Keratinocyte (primary cell): ENCODE measurements at regions not wholly inside any gene's neighbourhood (a gene's known extent, or its start where the extent isn't known, plus 50 kb on each side); places are given as distances from the start of the nearest gene placed in this dataset.

Experiments
- DNase-seq: peaks from one replicate; pipeline ENCODE4 v3.0.0-alpha.2; 2011; ENCODE audit warnings: low read depth, missing footprints, low spot score
- FAIRE-seq: peaks from 2 replicates; lab custom pipeline; 2011; peaks lifted over from hg19 to GRCh38; lab: Jason Lieb, UNC
- H2AFZ ChIP-seq: 2 replicates; pipeline ENCODE4 v1.6.0; 2012; ENCODE audit warnings: low read length, control low read depth, inconsistent platforms; ENCODE audit not compliant: control insufficient read depth
- H3K27ac ChIP-seq: 2 replicates; pipeline ENCODE4 v1.5.1; 2011; ENCODE audit warnings: low read length; ENCODE audit not compliant: control insufficient read depth, insufficient read depth
- H3K27me3 ChIP-seq: 3 replicates; pipeline ENCODE4 v1.6.0; 2011; ENCODE audit warnings: low read length; ENCODE audit not compliant: control insufficient read depth, insufficient read depth; ENCODE audit errors: extremely low read depth
- H3K36me3 ChIP-seq, 2 experiments: 2 replicates in 1 of 2; 3 replicates in 1 of 2; pipeline ENCODE4 v1.5.1; 2011; ENCODE audit warnings: low read length in 2 of 2, mild to moderate bottlenecking in 1 of 2; ENCODE audit not compliant: control insufficient read depth in 2 of 2, insufficient read depth in 2 of 2; ENCODE audit errors: extremely low read depth in 1 of 2
- H3K4me1 ChIP-seq: 3 replicates; pipeline ENCODE4 v1.5.1; 2011; ENCODE audit warnings: low read length; ENCODE audit not compliant: control insufficient read depth, insufficient read depth; ENCODE audit errors: extremely low read depth
- H3K4me2 ChIP-seq: 3 replicates; pipeline ENCODE4 v1.6.0; 2011; ENCODE audit warnings: low read depth, low read length; ENCODE audit not compliant: control insufficient read depth, insufficient read depth; ENCODE audit errors: extremely low read depth
- H3K4me3 ChIP-seq, 3 experiments: fragments of 200-600 bp in 1 of 3; sonication (generic) in 1 of 3; 2 replicates in 2 of 3; 3 replicates in 1 of 3; pipeline ENCODE4 v1.5.1; 2011 to 2016; ENCODE audit warnings: low read length in 3 of 3, mild to moderate bottlenecking in 3 of 3, control low read depth in 2 of 3, inconsistent platforms in 1 of 3, low read depth in 1 of 3, mixed read lengths in 1 of 3, mixed run types in 1 of 3, moderate library complexity in 1 of 3; ENCODE audit not compliant: control insufficient read depth in 2 of 3, insufficient read depth in 2 of 3; ENCODE audit errors: extremely low read depth in 1 of 3
- H3K79me2 ChIP-seq: 2 replicates; pipeline ENCODE4 v1.6.0; 2012; ENCODE audit warnings: low read length; ENCODE audit not compliant: control insufficient read depth, insufficient read depth
- H3K9ac ChIP-seq: 3 replicates; pipeline ENCODE4 v1.6.0; 2011; ENCODE audit warnings: low read length; ENCODE audit not compliant: control insufficient read depth, insufficient read depth; ENCODE audit errors: extremely low read depth
- H3K9me1 ChIP-seq: 3 replicates; pipeline ENCODE4 v1.6.0; 2011; ENCODE audit warnings: low read length; ENCODE audit not compliant: control insufficient read depth, insufficient read depth; ENCODE audit errors: extremely low read depth
- H3K9me3 ChIP-seq: 2 replicates; pipeline ENCODE4 v1.5.1; 2012; ENCODE audit warnings: low read depth, low read length; ENCODE audit not compliant: control insufficient read depth
- H4K20me1 ChIP-seq: 3 replicates; pipeline ENCODE4 v1.6.0; 2011; ENCODE audit warnings: low read length; ENCODE audit not compliant: control insufficient read depth, insufficient read depth; ENCODE audit errors: extremely low read depth
- EZH2 ChIP-seq: IDR thresholded peaks from one replicate; pipeline ENCODE4 v1.6.1; 2012; ENCODE audit warnings: inconsistent platforms, mild to moderate bottlenecking, low read length, moderate library complexity
- dilution Hi-C: fragments of 300-500 bp; cut with MboI; formaldehyde crosslinking; loops from one replicate; pipeline ENCODE4 v1.7.0; 2020; ENCODE audit warnings: low sequenced_read_pairs; ENCODE audit not compliant: extremely low pct_ligation_motif_present
- TF ChIP-seq, protein P1 (sequence below), 3 experiments: IDR thresholded peaks in 1 of 3; conservative IDR thresholded peaks in 1 of 3; optimal IDR thresholded peaks in 1 of 3; 2 replicates in 2 of 3; 3 replicates in 1 of 3; pipeline versions ENCODE3 to v1.5.1; 2011; ENCODE audit warnings: low read length in 3 of 3, mild to moderate bottlenecking in 3 of 3, moderate library complexity in 2 of 3, control low read depth in 1 of 3, inconsistent platforms in 1 of 3; ENCODE audit not compliant: insufficient read depth in 2 of 3; ENCODE audit errors: extremely low read depth in 1 of 3

DNA sequence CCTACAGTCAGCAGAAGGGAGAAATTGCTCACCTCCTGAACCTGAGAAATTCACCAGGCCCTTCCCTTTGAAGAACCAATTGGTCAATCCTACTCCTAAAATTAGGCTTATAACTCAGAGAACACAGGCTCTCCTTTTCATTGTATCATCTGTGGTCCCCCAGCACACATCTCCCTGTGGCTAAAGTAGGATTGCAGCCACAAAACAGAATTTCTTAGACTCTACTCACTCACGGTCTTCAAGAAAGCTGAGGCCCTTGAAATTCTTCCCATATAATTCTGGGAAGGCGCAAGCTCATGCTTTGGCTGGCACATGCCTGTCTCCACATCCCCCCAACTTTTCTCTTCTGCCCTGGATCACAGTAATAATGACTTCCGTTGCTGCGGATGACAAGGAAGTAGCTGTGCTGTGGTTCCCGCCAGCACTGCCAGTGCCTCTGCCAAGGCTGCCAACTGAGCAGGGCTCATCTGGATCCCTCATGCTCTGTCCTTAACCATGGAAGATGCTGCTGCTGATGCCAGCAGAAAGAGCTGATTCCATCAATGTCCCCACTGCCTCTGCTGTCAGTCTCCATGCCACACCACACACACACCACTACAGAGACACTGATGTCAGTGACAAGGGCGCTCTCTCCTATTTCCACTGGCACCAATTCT, 200.6 kb upstream of the POU2AF2 start:
- Histone ChIP-seq H3K9ac (no peak overlapping the region), H3K4me3 (no peak overlapping the region), H2AFZ (no peak overlapping the region), H3K36me3 (no peaks in the 10 kb centered on the region), H3K4me1 (no peaks in the 10 kb centered on the region), H3K27me3 (no peaks in the 10 kb centered on the region), H3K9me1 (no peaks in the 10 kb centered on the region), H3K4me2 (no peak overlapping the region), H3K79me2 (no peaks in the 10 kb centered on the region), H3K27ac (no peak overlapping the region), H4K20me1 (no peaks in the 10 kb centered on the region), H3K9me3 (no peaks in the 10 kb centered on the region)
- FAIRE-seq (no peak), DNase-seq (no peak)
- TF ChIP-seq EZH2, result no peak
- TF ChIP-seq, protein P1, sequence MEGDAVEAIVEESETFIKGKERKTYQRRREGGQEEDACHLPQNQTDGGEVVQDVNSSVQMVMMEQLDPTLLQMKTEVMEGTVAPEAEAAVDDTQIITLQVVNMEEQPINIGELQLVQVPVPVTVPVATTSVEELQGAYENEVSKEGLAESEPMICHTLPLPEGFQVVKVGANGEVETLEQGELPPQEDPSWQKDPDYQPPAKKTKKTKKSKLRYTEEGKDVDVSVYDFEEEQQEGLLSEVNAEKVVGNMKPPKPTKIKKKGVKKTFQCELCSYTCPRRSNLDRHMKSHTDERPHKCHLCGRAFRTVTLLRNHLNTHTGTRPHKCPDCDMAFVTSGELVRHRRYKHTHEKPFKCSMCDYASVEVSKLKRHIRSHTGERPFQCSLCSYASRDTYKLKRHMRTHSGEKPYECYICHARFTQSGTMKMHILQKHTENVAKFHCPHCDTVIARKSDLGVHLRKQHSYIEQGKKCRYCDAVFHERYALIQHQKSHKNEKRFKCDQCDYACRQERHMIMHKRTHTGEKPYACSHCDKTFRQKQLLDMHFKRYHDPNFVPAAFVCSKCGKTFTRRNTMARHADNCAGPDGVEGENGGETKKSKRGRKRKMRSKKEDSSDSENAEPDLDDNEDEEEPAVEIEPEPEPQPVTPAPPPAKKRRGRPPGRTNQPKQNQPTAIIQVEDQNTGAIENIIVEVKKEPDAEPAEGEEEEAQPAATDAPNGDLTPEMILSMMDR (optimal IDR thresholded peaks at IDR 0.05 in 1 of 3, IDR thresholded peaks at IDR 0.05 in 1 of 3, conservative IDR thresholded peaks at IDR 0.05 in 1 of 3; ENCODE audit: extremely low read depth in 1 of 3, insufficient read depth in 2 of 3, low read length in 3 of 3), result no peak
- dilution Hi-C loops, result no loop called here

DNA sequence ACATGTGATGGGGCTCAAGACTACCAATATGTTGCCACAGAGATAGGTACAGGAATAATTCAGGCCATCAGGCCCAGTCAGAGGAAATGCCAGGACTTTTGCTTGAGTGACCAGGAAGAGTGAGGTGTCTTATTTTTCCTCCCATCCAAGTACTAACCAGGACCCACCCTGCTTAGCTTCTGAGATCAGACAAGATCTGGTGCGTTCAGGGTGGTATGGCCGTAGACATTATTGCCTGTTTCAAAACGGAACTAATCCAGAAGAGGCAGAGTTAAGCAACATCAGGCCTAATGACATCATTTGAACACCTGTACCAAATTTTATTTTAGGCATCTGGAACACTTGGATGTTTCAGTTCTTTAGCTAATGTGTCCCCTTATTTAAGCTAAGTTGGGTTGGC, 205.5 kb upstream of the POU2AF2 start:
- Histone ChIP-seq H3K36me3 (no peaks in the 10 kb centered on the region), H3K79me2 (no peaks in the 10 kb centered on the region), H3K4me2 (no peak overlapping the region), H4K20me1 (no peaks in the 10 kb centered on the region), H3K27me3 (no peaks in the 10 kb centered on the region), H2AFZ (no peak overlapping the region), H3K4me3 (no peak overlapping the region), H3K9me1 (no peaks in the 10 kb centered on the region), H3K9me3 (no peaks in the 10 kb centered on the region), H3K4me1 (no peaks in the 10 kb centered on the region), H3K27ac (no peak overlapping the region), H3K9ac (no peak overlapping the region)
- no peak for FAIRE-seq
- DNase-seq, result no peak
- dilution Hi-C loops, result no loop called here
- TF ChIP-seq EZH2, result no peak
- TF ChIP-seq, protein P1 (optimal IDR thresholded peaks at IDR 0.05 in 1 of 3, IDR thresholded peaks at IDR 0.05 in 1 of 3, conservative IDR thresholded peaks at IDR 0.05 in 1 of 3; ENCODE audit: extremely low read depth in 1 of 3, insufficient read depth in 2 of 3, low read length in 3 of 3), result no peak
